ENCODE measurements at regions not wholly inside any gene's neighbourhood (a gene's known extent, or its start where the extent isn't known, plus 50 kb on each side); places are given as distances from the start of the nearest gene placed in this dataset.

GRCh38 chr2:67660015-67660602 lies 263.0 kb downstream of the ETAA1 start:
- 75 to 78% methylated on average over 4 of the region's 4 CpGs for WGBS, 2 donors (ENCODE audit: low coverage in 1 of 2)
- H3K4me3 ChIP-seq: no peak overlapping the region

GRCh38 chr2:67660871-67661270 lies 263.7 kb downstream of the ETAA1 start:
- no peak for DNase-seq
- H3K4me1 ChIP-seq: no peaks in the 10 kb centered on the region
- no peak overlapping the region for H3K4me3 ChIP-seq
- no peaks in the 10 kb centered on the region for H3K27me3 ChIP-seq
- peaks cover 0 to 5% of the 10 kb centered on the region in 2 donors for H3K9me3 ChIP-seq
- H3K27ac ChIP-seq: peak overlapping the region in 1 of 4 donors; percentile 28
- intact Hi-C loops (cut with DNase I; ENCODE audit: low total_unique reads) (loop anchor here (5.0 kb wide), 1 partner anchor 399 kb away; no protein-coding TSS in a partner anchor), in situ Hi-C loops (cut with MboI; ENCODE audit: low pct_ligation_motif_present in 1 of 4, low pct_unique_long_range_greater_than_20kb in 1 of 4, low sequenced_read_pairs in 3 of 4) (no loop called here)
- no peaks in the 10 kb centered on the region for H3K36me3 ChIP-seq
- TF ChIP-seq EP300 (IDR thresholded peaks at IDR 0.05; ENCODE audit: low read depth) (no peak), POLR2A (IDR thresholded peaks at IDR 0.05) (no peak), POLR2AphosphoS5 (IDR thresholded peaks at IDR 0.05) (no peak), CTCF (IDR thresholded peaks at IDR 0.05) (no peak)

More at GRCh38 chr2:67660015-67660602, 263.0 kb downstream of the ETAA1 start:
- Histone ChIP-seq H3K27ac (peak overlapping the region in 1 of 4 donors; percentile 28), H3K4me1 (no peaks in the 10 kb centered on the region), H3K9me3 (peaks cover 0 to 5% of the 10 kb centered on the region in 2 donors), H3K27me3 (no peaks in the 10 kb centered on the region), H3K36me3 (no peaks in the 10 kb centered on the region)
- no peak for DNase-seq
- no peak for TF ChIP-seq POLR2A (IDR thresholded peaks at IDR 0.05)
- TF ChIP-seq POLR2AphosphoS5 (IDR thresholded peaks at IDR 0.05): no peak
- no peak for TF ChIP-seq CTCF (IDR thresholded peaks at IDR 0.05)
- no peak for TF ChIP-seq EP300 (IDR thresholded peaks at IDR 0.05; ENCODE audit: low read depth)
- intact Hi-C loops (cut with DNase I; ENCODE audit: low total_unique reads) (loop anchor here (5.0 kb wide), 1 partner anchor 398 kb away; no protein-coding TSS in a partner anchor), in situ Hi-C loops (cut with MboI; ENCODE audit: low pct_ligation_motif_present in 1 of 4, low pct_unique_long_range_greater_than_20kb in 1 of 4, low sequenced_read_pairs in 3 of 4) (no loop called here)

GRCh38 chr2:67662222-67662621 lies 265.1 kb downstream of the ETAA1 start:
- Histone ChIP-seq H3K36me3 (no peaks in the 10 kb centered on the region), H3K27ac (no peak overlapping the region), H3K9me3 (peaks cover 0 to 5% of the 10 kb centered on the region in 2 donors), H3K4me1 (peaks cover 0 to 3% (median 0%) of the 10 kb centered on the region in 4 donors), H3K27me3 (no peaks in the 10 kb centered on the region), H3K4me3 (no peak overlapping the region)
- in situ Hi-C loops (cut with MboI; ENCODE audit: low pct_ligation_motif_present in 1 of 4, low pct_unique_long_range_greater_than_20kb in 1 of 4, low sequenced_read_pairs in 3 of 4): no loop called here
- TF ChIP-seq POLR2A (IDR thresholded peaks at IDR 0.05) (no peak), EP300 (IDR thresholded peaks at IDR 0.05; ENCODE audit: low read depth) (no peak), POLR2AphosphoS5 (IDR thresholded peaks at IDR 0.05) (no peak), CTCF (IDR thresholded peaks at IDR 0.05) (no peak)
- intact Hi-C loops (cut with DNase I; ENCODE audit: low total_unique reads): loop anchor here (5.0 kb wide), 1 partner anchor 400 kb away; no protein-coding TSS in a partner anchor
- DNase-seq: no peak

- Histone ChIP-seq H3K4me1 (peaks cover 0 to 5% (median 0%) of the 10 kb centered on the region in 4 donors), H3K4me3 (no peak overlapping the region), H3K27ac (no peak overlapping the region), H3K36me3 (no peaks in the 10 kb centered on the region), H3K27me3 (no peaks in the 10 kb centered on the region), H3K9me3 (peaks cover 0 to 5% of the 10 kb centered on the region in 2 donors)
- DNase-seq: no peak
- TF ChIP-seq CTCF (IDR thresholded peaks at IDR 0.05) (no peak), EP300 (IDR thresholded peaks at IDR 0.05; ENCODE audit: low read depth) (no peak), POLR2AphosphoS5 (IDR thresholded peaks at IDR 0.05) (no peak)
- intact Hi-C loops (cut with DNase I; ENCODE audit: low total_unique reads) (loop anchor here (5.0 kb wide), 1 partner anchor 401 kb away; no protein-coding TSS in a partner anchor), in situ Hi-C loops (cut with MboI; ENCODE audit: low pct_ligation_motif_present in 1 of 4, low pct_unique_long_range_greater_than_20kb in 1 of 4, low sequenced_read_pairs in 3 of 4) (no loop called here)
- 65 to 80% methylated on average over 1 to 2 of the region's 2 CpGs for WGBS, 2 donors (ENCODE audit: low coverage in 1 of 2)
Observed at GRCh38 chr2:67663776-67664175, 266.6 kb downstream of the ETAA1 start.

All from transverse colon (tissue), 4 donors.